ENCODE measurements at regions not wholly inside any gene's neighbourhood (a gene's known extent, or its start where the extent isn't known, plus 50 kb on each side); places are given as distances from the start of the nearest gene placed in this dataset.
A peak's percentile ranks its signal among the peaks of the same experiment; 100 is the strongest.
"Not testable (repeated sequence)": the region's sequence is repeated elsewhere in the genome, so short reads cannot be mapped to it uniquely, and the experiment has no call there.

DNA sequence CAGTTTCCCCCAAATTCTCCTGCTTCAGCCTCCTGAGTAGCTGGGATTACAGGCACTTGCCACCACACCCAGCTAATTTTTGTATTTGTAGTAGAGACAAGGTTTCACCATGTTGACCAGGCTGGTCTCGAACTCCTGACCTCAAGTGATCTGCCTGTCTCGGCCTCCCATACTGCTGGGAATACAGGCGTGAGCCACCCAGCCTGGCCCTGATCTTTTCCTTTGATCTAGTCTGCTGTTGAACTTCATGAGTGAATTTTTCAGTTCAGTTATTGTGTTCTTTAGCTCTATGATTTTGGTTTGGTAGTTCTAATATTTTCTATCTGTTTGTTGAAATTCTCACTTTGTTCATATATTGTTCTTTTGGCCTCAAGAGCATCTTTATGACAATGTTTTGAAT, 83.4 kb upstream of the RAP2C start:
- not testable (repeated sequence) for DNase-seq

DNA sequence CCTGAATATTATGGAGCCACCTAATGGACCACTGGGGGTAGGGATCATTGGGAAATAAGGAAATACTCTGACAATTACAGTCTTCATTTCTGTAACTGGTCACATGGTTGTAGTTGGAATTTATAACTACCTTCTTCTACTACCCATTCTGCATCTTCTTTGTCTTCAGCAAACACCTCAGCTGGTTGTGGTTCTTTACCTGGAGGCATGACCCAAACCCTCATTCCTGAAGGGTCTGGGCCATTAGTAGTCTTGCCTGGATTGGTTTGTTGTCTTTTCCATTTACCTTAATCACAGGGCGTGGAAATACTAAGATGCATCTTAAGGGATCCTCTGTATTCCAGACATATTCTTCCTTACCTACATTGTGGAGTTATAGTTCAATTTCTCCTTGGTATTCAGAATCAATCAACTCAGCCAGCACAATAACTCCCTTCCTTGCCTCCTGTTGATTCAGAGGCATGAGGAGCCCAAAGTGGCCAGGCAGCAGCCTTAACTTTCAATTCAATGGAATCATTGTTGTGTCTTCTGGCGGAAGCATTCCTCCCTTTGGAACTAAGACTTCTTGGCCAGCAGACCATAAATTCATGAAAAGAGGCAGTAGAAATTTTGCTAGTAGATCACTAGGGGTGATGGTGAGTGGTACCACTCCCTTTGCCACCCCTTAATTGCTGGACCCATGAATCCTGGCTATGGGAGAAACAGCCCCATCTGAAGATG, 75.7 kb upstream of the RAP2C start:
- no peak for DNase-seq

DNA sequence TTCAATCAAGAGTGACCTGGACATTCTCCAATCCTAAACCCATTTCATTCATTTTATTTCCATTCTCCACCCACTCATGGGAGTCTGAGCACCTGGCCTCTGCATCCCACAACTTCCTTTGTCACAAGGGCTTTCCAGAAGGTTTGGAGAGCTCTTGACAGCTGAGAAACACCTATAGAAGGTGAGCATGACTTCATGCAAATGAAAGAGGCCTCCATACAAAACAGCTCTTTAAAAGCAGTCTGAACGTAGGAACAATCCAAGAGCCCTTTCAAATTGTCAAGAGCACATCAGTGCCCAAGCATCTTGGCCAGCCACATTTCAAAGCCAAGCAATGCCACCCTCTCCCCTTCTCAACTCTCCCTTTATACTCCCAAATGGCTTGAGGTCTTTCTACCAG, 74.9 kb upstream of the RAP2C start:
- DNase-seq = no peak

DNA sequence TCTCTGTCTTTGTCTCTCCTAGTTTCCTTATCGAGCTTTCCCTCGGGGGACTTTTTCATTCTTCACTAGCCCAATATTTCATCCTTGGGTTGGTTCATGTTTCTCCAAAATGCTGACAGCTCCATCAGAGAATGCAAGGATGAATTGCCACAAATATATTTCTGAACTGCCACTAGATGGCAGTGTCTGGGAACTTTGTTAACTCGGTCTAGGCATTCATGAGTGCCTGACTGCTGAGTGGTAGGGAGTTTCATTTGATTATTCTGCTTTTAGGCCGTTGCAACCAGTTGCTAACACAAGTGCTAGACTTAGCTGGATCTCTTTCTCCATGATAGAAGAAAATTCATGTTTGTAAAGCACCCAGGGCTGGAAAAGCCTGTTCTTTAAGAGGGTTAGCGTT, 73.5 kb upstream of the RAP2C start:
- no peak for DNase-seq

DNA sequence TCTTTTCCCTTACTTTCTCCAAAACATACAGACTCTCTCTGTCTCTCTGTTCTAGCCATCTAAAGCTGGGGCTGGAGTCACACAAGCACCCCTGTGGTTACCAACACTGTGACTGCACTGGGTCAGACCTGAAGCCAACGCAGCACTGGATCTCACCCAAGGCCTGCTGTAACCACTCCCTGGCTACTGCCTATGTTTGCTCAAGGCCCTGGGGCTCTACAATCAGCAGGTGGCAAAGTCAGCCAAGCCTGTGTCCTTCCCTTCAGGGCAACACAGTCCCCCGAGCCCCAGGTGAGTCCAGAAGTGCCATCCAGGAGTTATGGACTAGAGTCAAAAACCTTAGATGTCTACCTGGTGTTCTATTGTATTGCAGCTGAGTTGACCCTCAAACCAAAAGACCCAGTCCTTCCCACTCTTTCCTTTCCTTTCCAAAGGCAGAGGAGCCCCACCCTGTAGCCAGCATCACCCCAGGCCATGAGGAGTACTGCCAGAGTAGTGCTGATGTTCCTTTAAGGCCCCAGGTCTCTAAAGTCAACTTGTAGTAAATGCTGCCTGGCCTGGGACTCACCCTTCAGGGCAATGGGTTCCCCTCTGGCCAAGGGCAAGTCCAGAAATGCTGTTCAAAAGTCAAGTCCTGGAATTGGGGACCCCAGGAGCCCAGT, 58.8 kb upstream of the RAP2C start:
- DNase-seq = no peak

DNA sequence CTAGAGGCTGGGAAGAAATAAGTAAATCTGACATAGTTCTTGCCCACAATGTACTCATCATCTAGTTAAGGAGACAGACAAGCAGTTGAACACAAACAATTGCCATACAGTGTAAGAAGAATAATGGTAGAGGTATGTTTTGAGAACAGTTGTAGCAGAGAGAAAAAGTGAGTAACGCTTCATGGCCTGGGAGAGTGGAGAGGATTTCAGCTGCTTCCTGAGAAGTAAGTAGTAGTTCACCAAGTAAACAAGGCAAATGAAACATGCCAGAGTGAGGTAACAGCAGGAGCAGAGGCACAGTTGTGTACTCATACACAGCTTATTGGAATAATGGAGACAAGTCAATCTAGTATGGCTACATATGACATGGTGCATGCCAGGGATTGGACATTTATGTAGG, 53.6 kb upstream of the RAP2C start:
- no peak for DNase-seq

DNA sequence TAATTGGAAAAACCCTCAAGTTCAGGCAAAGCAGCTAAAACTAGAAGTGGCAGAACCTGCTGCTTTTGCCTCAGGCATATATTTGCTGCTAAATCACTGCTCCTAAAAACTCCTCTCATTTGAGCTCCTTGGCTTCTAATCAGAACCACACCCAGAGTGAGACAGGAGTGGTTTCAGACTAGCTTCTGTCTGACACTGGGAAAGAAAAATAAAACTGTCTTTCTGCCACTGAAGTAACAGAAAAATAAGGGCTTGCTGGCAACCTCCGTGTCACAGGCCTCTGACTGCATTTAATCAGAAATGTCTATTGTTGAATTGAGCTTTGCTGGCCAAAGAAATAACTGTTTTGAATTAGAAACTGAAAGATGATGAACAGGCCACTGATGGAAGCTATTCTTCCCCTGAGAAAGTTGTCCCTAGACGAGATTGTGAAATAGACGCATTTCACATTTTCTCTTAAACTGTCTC, 52.1 kb upstream of the RAP2C start:
- DNase-seq = no peak

DNA sequence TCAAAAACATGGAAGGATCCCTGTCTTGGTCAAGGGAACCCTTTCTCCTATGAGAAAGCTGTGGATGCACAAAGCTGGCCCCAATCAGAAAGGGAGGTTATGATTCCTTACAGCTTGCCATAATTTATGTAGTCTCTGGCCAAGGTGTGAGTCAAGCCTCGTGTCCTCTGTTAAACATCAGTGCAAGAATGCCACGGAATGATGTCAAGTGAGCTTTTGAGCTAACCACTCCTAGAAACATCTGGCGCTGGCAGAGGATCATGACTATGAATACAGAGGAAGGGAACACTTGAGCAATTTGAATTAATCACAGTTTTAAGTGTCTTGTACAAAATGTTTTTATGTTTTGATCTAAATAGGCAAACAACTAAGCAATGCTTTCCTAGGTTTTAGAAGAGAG, 51.5 kb upstream of the RAP2C start:
- DNase-seq = peak; percentile 5

DNA sequence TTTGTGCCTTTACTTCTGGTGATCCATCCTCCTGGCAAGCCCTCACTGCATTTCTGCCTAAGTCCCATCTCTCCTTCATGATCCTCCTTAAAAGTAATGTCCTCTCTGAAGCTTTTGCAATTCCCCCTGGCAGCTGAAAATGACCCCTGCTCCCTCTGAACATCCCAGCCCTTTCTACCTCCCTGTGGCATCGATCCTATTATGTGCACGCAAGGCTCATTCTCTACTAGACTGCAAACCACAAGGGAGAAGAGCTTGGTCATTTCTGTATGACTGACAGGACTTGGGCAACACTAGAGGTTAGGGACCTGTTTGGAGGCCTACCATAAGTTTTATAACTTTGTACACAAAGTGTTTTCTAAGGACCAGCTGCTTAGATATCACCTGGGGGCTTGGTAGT, 50.8 kb upstream of the RAP2C start:
- DNase-seq = no peak

All from amniotic stem cell (primary cell).